Heart left ventricle (tissue), 13 donors: ENCODE measurements at regions not wholly inside any gene's neighbourhood (a gene's known extent, or its start where the extent isn't known, plus 50 kb on each side); places are given as distances from the start of the nearest gene placed in this dataset.

Experiments used
- CTCF ChIP-seq, 12 donors: fragments of 200-600 bp; sonication (generic) in 4 of 12; IDR thresholded peaks; one replicate each; pipeline versions ENCODE4 v1.5.0 to v1.8.0; 2018 to 2022; ENCODE audit warnings: antibody characterized with exemption in 12 of 12, mild to moderate bottlenecking in 5 of 12
- POLR2A ChIP-seq, 2 donors: fragments of 450-650 bp; IDR thresholded peaks; one replicate each; pipeline ENCODE4 v1.6.1; 2017; ENCODE audit warnings: antibody characterized with exemption in 2 of 2, mild to moderate bottlenecking in 2 of 2, moderate library complexity in 2 of 2
- donor health status: ischemic (EF 13 %, LVEDD 7.1; RV severe dilation, severe dysfunction).
- donor health status: DM: no; HTN: yes; CAD: no.
- donor health status: DM: no; HTN: no; CAD: no.
- donor health status: ischemic (EF 25% LVEDD 6.9; RV normal size, moderate dysfunction).
- donor health status: ischemic (EF 25% LVEDD 5.7; RV mildly dilated, moderate dysfunction).
- donor health status: ischemic (EF 35%, LVEDD 5.7; RV mildly dilated, moderate dysfunction).
- donor health status: nonischemic (EF 11% LVEDD 7.7; RV severe dilation, severe dysfunction).
- donor health status: DM: yes; HTN: yes; CAD: no.
- donor health status: PGD.
- donor health status: ischemic (EF 29% LVEDD 5.4; RV normal size, mild dysfunction).
- donor health status: nonischemic (EF 23%, LVEDD 6.1; RV moderate dilation, normal function).

GRCh38 chr3:188064831-188065493 lies 89.0 kb upstream of the LPP start:
- TF ChIP-seq CTCF (IDR thresholded peaks at IDR 0.05) (no peak), POLR2A (IDR thresholded peaks at IDR 0.05) (no peak)
